ENCODE measurements at regions not wholly inside any gene's neighbourhood (a gene's known extent, or its start where the extent isn't known, plus 50 kb on each side); places are given as distances from the start of the nearest gene placed in this dataset.
"Not testable (repeated sequence)": the region's sequence is repeated elsewhere in the genome, so short reads cannot be mapped to it uniquely, and the experiment has no call there.

DNA sequence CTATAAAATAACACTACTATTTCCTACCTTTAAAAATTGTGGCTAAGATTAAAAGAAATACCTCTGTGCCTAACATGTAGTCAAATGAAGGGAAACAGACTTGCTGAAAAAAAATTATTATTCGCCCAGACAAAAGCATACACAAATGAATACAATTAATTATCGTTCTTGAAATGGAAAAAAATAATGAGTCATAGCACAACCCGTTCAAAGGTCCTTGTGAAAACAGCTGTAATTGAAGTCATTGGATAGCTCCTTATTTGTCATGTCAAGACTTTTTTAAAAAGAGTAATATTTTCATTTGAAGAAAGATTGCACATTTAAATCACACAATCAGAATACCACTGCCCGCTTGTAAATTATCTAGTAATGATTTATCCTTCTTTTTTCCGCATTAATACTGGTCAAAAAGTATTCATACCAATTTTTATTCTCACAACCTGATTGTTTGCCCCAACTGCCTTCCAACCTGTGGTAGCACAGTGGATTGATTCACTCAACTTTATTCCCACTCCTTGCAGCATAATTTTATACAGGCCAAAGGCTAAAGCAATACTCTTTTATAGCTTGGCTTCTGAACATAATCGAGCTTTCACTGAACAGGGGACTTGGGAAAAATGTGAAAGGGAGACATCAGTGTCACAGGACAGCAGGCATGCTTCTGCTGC is 655.2 kb upstream of the MAP3K7 start:
- Histone ChIP-seq H3K27me3 (ENCODE audit: control insufficient read depth in 3 of 3, insufficient read depth in 3 of 3, low read length in 3 of 3) (no peaks in the 10 kb centered on the region), H3K4me3 (ENCODE audit: low read depth in 1 of 3, low read length in 3 of 3) (no peak overlapping the region), H3K36me3 (ENCODE audit: control insufficient read depth in 3 of 3, insufficient read depth in 2 of 3, low read depth in 1 of 3, low read length in 3 of 3) (no peaks in the 10 kb centered on the region), H3K4me1 (ENCODE audit: control insufficient read depth in 3 of 3, insufficient read depth in 2 of 3, low read depth in 1 of 3, low read length in 2 of 3) (peaks cover 0 to 4% (median 0%) of the 10 kb centered on the region in 3 donors), H3K9me3 (ENCODE audit: control insufficient read depth in 2 of 2, insufficient read depth in 1 of 2, low read depth in 1 of 2, low read length in 1 of 2) (no peaks in the 10 kb centered on the region), H3K27ac (ENCODE audit: low read depth in 1 of 3, low read length in 2 of 3) (peak overlapping the region in 1 of 3 donors; percentile 32)
- 13 to 51% (median 27%) methylated on average over 6 of the region's 6 CpGs for WGBS, 3 donors
- DNase-seq (peak; percentile 18 to 72), FAIRE-seq (peak; percentile 72)

DNA sequence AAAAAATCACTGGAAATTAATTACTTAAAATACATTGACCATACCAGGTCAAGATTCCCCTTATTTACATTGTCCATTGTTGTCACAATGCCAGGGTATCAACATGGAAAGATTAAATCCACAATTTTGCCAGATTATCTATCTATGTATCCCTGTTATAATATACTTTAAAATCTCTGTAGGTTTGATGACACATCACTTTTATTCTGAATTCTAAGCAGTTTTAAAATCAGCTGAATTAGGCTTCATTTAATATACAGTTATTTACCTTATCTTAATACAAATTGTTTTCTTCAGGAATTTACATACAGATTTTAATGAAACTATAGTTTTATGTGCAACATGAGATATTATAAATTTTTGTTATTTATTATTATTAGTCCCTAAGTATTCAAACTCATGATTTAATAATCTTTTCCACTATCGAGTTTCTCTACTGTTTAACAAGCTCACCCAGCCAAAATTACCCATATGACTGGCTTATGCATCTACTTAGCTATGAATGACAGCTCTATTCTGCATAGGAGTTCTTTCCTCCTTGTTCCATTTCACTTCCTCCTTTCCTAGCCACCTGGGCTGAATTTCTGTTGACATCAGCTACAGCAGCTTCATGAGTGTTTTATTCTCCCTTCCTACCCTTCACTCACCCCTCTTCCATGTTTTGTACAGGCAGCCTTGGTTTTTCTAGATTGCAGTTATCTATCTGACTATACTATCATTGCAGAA is 654.2 kb upstream of the MAP3K7 start:
- no peaks in the 10 kb centered on the region for H3K27me3 ChIP-seq (ENCODE audit: control insufficient read depth in 3 of 3, insufficient read depth in 3 of 3, low read length in 3 of 3)
- no peak overlapping the region for H3K27ac ChIP-seq (ENCODE audit: low read depth in 1 of 3, low read length in 2 of 3)
- H3K36me3 ChIP-seq (ENCODE audit: control insufficient read depth in 3 of 3, insufficient read depth in 2 of 3, low read depth in 1 of 3, low read length in 3 of 3), result no peaks in the 10 kb centered on the region
- peak in 1 of 2 donors; percentile 6 for DNase-seq
- no peaks in the 10 kb centered on the region for H3K9me3 ChIP-seq (ENCODE audit: control insufficient read depth in 2 of 2, insufficient read depth in 1 of 2, low read depth in 1 of 2, low read length in 1 of 2)
- peaks cover 0 to 4% (median 0%) of the 10 kb centered on the region in 3 donors for H3K4me1 ChIP-seq (ENCODE audit: control insufficient read depth in 3 of 3, insufficient read depth in 2 of 3, low read depth in 1 of 3, low read length in 2 of 3)
- peak; percentile 65 for FAIRE-seq
- H3K4me3 ChIP-seq (ENCODE audit: low read depth in 1 of 3, low read length in 3 of 3), result no peak overlapping the region
- WGBS, 3 donors, result 22 to 52% (median 27%) methylated on average over 1 of the region's 1 CpG

DNA sequence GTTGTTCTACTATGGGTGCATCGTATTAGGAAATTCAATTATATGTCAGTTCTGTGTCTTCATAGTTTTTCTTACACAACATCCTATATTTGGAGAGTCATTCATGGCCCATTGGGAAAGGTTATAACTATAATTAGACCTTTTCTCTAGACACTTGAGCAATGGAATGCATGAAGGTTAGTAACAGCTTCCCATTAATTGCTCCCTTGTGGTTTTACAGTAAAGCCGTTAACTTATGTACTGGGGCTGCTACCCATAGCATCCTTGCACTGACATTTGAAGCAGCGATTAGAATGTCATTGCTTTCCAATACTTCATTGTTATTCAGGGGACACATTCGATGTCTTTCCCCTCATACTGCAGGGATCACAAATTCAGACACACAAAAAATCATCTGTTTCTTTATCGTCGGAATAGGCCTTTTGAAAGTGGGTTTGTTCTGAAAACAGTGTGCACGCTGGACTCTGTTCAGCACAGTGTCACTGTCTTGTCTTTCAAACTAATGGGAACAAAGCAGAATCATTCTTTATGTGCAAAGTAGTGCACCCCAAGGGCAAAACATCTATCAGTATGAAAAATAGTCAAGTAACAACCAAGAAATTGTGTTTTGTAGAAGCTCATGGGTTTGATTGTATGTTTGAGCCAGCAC is 634.3 kb upstream of the MAP3K7 start:
- Histone ChIP-seq H3K9me3 (ENCODE audit: control insufficient read depth in 2 of 2, insufficient read depth in 1 of 2, low read depth in 1 of 2, low read length in 1 of 2) (no peaks in the 10 kb centered on the region), H3K36me3 (ENCODE audit: control insufficient read depth in 3 of 3, insufficient read depth in 2 of 3, low read depth in 1 of 3, low read length in 3 of 3) (no peaks in the 10 kb centered on the region), H3K4me3 (ENCODE audit: low read depth in 1 of 3, low read length in 3 of 3) (no peak overlapping the region), H3K27ac (ENCODE audit: low read depth in 1 of 3, low read length in 2 of 3) (no peak overlapping the region), H3K4me1 (ENCODE audit: control insufficient read depth in 3 of 3, insufficient read depth in 2 of 3, low read depth in 1 of 3, low read length in 2 of 3) (no peaks in the 10 kb centered on the region), H3K27me3 (ENCODE audit: control insufficient read depth in 3 of 3, insufficient read depth in 3 of 3, low read length in 3 of 3) (no peaks in the 10 kb centered on the region)
- WGBS, 3 donors, result 78 to 87% (median 86%) methylated on average over 7 of the region's 7 CpGs
- FAIRE-seq (no peak), DNase-seq (no peak)

DNA sequence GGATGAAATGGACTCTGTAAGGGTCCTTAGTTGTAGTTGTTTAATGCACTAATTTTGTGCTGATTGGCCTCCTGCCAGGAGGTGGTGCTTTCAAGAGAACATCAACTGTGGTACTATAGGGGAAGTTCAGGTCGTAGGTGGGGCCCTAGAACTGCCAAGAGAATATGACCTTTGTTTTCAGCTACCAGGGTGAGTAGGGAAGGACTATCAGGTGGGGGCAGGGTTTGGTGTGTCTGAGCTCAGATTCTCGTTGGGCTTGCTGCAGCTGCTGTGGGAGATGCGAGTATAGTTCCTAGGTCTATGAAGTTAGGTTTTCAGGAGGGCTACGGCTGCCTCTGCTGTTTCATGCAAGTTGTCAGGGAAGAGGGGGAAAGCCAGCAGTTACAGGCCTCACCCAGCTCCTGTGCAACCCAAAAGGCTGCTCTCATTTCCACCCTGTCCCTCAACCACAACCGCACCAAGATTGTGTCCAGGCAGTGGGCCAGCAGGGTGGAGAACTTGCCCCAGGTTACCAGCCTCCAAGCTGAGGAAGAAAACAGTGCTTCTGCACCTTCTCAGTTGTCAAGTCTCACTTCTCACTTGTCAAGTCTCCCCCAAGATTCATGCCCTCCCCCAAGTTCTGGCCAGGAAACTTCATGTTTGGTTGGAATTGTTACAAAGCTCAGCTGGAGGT is 626.5 kb upstream of the MAP3K7 start:
- Histone ChIP-seq H3K4me3 (ENCODE audit: low read depth in 1 of 3, low read length in 3 of 3) (no peak overlapping the region), H3K36me3 (ENCODE audit: control insufficient read depth in 3 of 3, insufficient read depth in 2 of 3, low read depth in 1 of 3, low read length in 3 of 3) (no peaks in the 10 kb centered on the region), H3K4me1 (ENCODE audit: control insufficient read depth in 3 of 3, insufficient read depth in 2 of 3, low read depth in 1 of 3, low read length in 2 of 3) (no peaks in the 10 kb centered on the region), H3K27ac (ENCODE audit: low read depth in 1 of 3, low read length in 2 of 3) (no peak overlapping the region), H3K9me3 (ENCODE audit: control insufficient read depth in 2 of 2, insufficient read depth in 1 of 2, low read depth in 1 of 2, low read length in 1 of 2) (peaks cover 0 to 10% of the 10 kb centered on the region in 2 donors), H3K27me3 (ENCODE audit: control insufficient read depth in 3 of 3, insufficient read depth in 3 of 3, low read length in 3 of 3) (no peaks in the 10 kb centered on the region)
- peak in 1 of 2 donors; percentile 57 for DNase-seq
- no peak for FAIRE-seq
- 28 to 68% (median 43%) methylated on average over 5 of the region's 5 CpGs for WGBS, 3 donors

DNA sequence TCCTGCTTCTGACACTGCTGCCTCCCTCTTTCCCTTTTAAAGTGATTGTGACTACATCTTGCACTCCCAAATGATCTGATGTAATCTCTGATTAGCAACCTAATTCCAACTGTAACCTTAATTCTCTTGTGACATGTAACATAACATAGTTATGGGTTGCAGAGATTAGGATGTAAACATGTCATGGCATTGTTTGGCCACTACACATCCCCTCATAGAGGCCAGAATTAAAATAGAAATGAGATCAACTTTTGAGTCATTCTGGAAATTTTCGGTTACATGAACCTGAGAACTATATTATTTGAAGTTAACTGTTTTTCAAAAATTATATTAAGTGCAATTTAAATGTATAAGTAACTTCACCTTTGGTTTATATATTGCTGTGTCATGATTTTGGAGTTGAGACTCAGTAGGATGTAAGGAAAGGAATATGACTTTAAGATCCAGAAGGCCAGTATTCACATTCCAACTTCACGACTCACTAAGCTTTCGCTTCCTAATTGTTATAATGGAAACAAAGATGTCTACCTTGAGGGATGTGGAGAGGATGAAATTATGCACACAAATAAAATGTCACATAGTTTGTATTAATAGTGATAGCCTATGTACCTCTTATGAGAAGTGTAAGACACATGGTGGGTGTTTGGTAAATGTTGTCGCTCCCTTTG is 611.9 kb upstream of the MAP3K7 start:
- 81 to 91% (median 82%) methylated on average over 4 of the region's 4 CpGs for WGBS, 3 donors
- DNase-seq (no peak), FAIRE-seq (no peak)
- Histone ChIP-seq H3K27ac (ENCODE audit: low read depth in 1 of 3, low read length in 2 of 3) (no peak overlapping the region), H3K27me3 (ENCODE audit: control insufficient read depth in 3 of 3, insufficient read depth in 3 of 3, low read length in 3 of 3) (no peaks in the 10 kb centered on the region), H3K4me1 (ENCODE audit: control insufficient read depth in 3 of 3, insufficient read depth in 2 of 3, low read depth in 1 of 3, low read length in 2 of 3) (no peaks in the 10 kb centered on the region), H3K9me3 (ENCODE audit: control insufficient read depth in 2 of 2, insufficient read depth in 1 of 2, low read depth in 1 of 2, low read length in 1 of 2) (no peaks in the 10 kb centered on the region), H3K36me3 (ENCODE audit: control insufficient read depth in 3 of 3, insufficient read depth in 2 of 3, low read depth in 1 of 3, low read length in 3 of 3) (no peaks in the 10 kb centered on the region), H3K4me3 (ENCODE audit: low read depth in 1 of 3, low read length in 3 of 3) (no peak overlapping the region)

DNA sequence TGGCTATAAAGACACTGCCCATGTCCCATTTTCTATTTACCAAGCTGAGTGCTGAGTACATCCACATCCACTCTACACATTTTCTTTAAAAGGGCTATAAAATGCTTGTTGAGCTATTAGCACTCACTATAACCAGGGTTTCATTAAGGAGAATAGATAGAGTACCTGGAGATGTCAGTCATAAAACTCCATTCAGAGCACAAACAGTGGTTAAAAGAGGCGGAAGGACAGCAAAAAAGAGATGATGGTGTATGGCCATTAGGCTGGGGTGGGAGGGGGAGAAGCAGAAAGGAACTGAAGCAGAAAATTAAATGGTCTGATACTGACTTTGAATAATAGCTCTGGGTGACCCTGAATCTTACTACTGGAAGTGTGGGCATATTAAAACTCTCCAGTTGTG is 609.9 kb upstream of the MAP3K7 start:
- Histone ChIP-seq H3K4me3 (ENCODE audit: low read depth in 1 of 3, low read length in 3 of 3) (no peak overlapping the region), H3K4me1 (ENCODE audit: control insufficient read depth in 3 of 3, insufficient read depth in 2 of 3, low read depth in 1 of 3, low read length in 2 of 3) (no peaks in the 10 kb centered on the region), H3K9me3 (ENCODE audit: control insufficient read depth in 2 of 2, insufficient read depth in 1 of 2, low read depth in 1 of 2, low read length in 1 of 2) (no peaks in the 10 kb centered on the region), H3K27me3 (ENCODE audit: control insufficient read depth in 3 of 3, insufficient read depth in 3 of 3, low read length in 3 of 3) (no peaks in the 10 kb centered on the region), H3K27ac (ENCODE audit: low read depth in 1 of 3, low read length in 2 of 3) (no peak overlapping the region), H3K36me3 (ENCODE audit: control insufficient read depth in 3 of 3, insufficient read depth in 2 of 3, low read depth in 1 of 3, low read length in 3 of 3) (no peaks in the 10 kb centered on the region)
- WGBS, 3 donors, result 78 to 93% (median 85%) methylated on average over 1 of the region's 1 CpG
- DNase-seq (no peak), FAIRE-seq (no peak)

DNA sequence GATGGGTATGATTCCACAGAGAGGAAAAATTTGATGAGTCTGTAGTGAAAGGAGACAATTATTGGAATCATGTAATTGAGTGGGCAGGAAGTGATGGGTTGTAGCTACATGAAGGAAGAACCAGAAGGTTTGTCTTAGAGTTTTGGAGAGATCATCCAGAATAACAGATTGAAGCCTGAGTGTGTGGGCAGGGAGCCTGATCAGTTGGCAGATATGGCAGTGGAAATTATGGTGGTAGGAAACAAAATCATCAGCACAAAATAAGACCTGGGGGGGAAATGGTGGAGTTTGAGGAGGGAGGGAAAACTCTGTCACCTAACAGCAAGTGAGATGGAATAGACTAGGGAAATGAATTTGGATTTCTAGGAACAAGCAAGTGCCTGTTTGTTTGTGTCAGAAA is 606.6 kb upstream of the MAP3K7 start:
- H3K27me3 ChIP-seq (ENCODE audit: control insufficient read depth in 3 of 3, insufficient read depth in 3 of 3, low read length in 3 of 3), result no peaks in the 10 kb centered on the region
- no peak overlapping the region for H3K4me3 ChIP-seq (ENCODE audit: low read depth in 1 of 3, low read length in 3 of 3)
- no peaks in the 10 kb centered on the region for H3K4me1 ChIP-seq (ENCODE audit: control insufficient read depth in 3 of 3, insufficient read depth in 2 of 3, low read depth in 1 of 3, low read length in 2 of 3)
- DNase-seq (no peak), FAIRE-seq (no peak)
- no peak overlapping the region for H3K27ac ChIP-seq (ENCODE audit: low read depth in 1 of 3, low read length in 2 of 3)
- H3K36me3 ChIP-seq (ENCODE audit: control insufficient read depth in 3 of 3, insufficient read depth in 2 of 3, low read depth in 1 of 3, low read length in 3 of 3), result no peaks in the 10 kb centered on the region
- no peaks in the 10 kb centered on the region for H3K9me3 ChIP-seq (ENCODE audit: control insufficient read depth in 2 of 2, insufficient read depth in 1 of 2, low read depth in 1 of 2, low read length in 1 of 2)

DNA sequence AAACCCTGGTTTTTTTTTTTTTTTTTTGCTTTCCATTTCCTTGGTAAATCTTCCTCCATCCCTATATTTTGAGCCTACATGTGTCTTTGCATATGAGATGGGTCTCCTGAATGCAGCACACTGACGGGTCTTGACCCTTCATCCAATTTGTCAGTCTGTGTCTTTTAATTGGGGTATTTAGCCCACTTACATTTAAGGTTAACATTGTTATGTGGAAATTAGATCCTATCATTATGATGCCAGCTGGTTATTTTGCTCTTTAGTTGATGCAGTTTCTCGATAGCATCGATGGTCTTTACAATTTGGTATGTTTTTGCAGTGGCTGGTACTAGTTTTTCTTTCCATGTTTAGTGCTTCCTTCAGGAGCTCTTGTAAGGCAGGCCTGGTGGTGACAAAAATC is 603.2 kb upstream of the MAP3K7 start:
- not testable (repeated sequence) for H3K9me3 ChIP-seq (ENCODE audit: control insufficient read depth in 2 of 2, insufficient read depth in 1 of 2, low read depth in 1 of 2, low read length in 1 of 2); H3K27me3 ChIP-seq (ENCODE audit: control insufficient read depth in 3 of 3, insufficient read depth in 3 of 3, low read length in 3 of 3); FAIRE-seq; H3K27ac ChIP-seq (ENCODE audit: low read depth in 1 of 3, low read length in 2 of 3); H3K4me1 ChIP-seq (ENCODE audit: control insufficient read depth in 3 of 3, insufficient read depth in 2 of 3, low read depth in 1 of 3, low read length in 2 of 3); H3K4me3 ChIP-seq (ENCODE audit: low read depth in 1 of 3, low read length in 3 of 3); DNase-seq; H3K36me3 ChIP-seq (ENCODE audit: control insufficient read depth in 3 of 3, insufficient read depth in 2 of 3, low read depth in 1 of 3, low read length in 3 of 3)
- WGBS, 3 donors, result 86 to 96% (median 92%) methylated on average over 3 of the region's 3 CpGs
